ENCODE measurements at regions not wholly inside any gene's neighbourhood (a gene's known extent, or its start where the extent isn't known, plus 50 kb on each side); places are given as distances from the start of the nearest gene placed in this dataset.
A peak's percentile ranks its signal among the peaks of the same experiment; 100 is the strongest.

DNA sequence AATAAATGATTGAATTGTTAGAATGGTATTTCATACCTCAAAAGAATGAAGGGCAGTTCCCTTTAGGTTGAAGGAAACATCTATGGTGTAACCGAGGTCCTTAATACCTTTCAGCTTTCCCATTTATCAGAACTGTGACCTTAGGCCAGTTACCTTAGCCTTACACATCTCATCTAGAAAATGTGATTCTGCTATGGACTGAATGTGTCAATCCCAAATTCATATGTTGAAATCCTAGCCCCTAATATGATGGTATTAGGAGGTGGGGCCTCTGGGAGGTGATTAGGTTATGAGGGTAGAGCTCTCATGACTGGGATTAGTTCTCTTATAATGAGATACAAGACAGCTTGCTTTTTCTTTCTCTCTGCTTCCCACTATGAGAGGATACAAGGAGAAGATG, 441.9 kb downstream of the PLK2 start:
- no peaks in the 10 kb centered on the region for H3K27me3 ChIP-seq (ENCODE audit: insufficient read depth, low read length)
- no peaks in the 10 kb centered on the region for H3K4me1 Mint-ChIP-seq (ENCODE audit: low read depth, unreplicated experiment)
- DNase-seq (ENCODE audit: low read depth): no peak
- H3K79me2 ChIP-seq (ENCODE audit: insufficient read depth, low read length): no peaks in the 10 kb centered on the region
- no peak overlapping the region for H2AFZ ChIP-seq (ENCODE audit: low read depth, low read length)
- FAIRE-seq: no peak
- H4K20me1 ChIP-seq (ENCODE audit: insufficient read depth, low read length): no peaks in the 10 kb centered on the region
- no peak overlapping the region for H3K9ac ChIP-seq (ENCODE audit: low read length)
- H3K4me3 Mint-ChIP-seq (ENCODE audit: unreplicated experiment): no peak overlapping the region
- H3K4me3 ChIP-seq (ENCODE audit: insufficient read depth, low read depth, low read length): no peak overlapping the region
- H3K4me1 ChIP-seq (ENCODE audit: insufficient read depth, low read length): no peaks in the 10 kb centered on the region
- H3K27ac ChIP-seq (ENCODE audit: low read depth, low read length): no peak overlapping the region
- no peaks in the 10 kb centered on the region for H3K36me3 ChIP-seq (ENCODE audit: insufficient read depth, low read length)
- H3K4me2 ChIP-seq (ENCODE audit: low read length): no peak overlapping the region
- H3K27ac Mint-ChIP-seq (ENCODE audit: unreplicated experiment): no peak overlapping the region
- peaks cover 1% of the 10 kb centered on the region for H3K27me3 Mint-ChIP-seq (ENCODE audit: low read depth, unreplicated experiment)
- H3K9me3 Mint-ChIP-seq (ENCODE audit: unreplicated experiment): no peaks in the 10 kb centered on the region
- H3K36me3 Mint-ChIP-seq (ENCODE audit: low read depth, unreplicated experiment): no peaks in the 10 kb centered on the region
- H3K9me3 ChIP-seq (ENCODE audit: insufficient read depth, low read depth, low read length): no peaks in the 10 kb centered on the region
- TF ChIP-seq CTCF (IDR thresholded peaks at IDR 0.05; ENCODE audit: insufficient read depth, low read depth, low read length): no peak

- no peak for TF ChIP-seq EZH2 (IDR thresholded peaks at IDR 0.05; ENCODE audit: insufficient read depth, low read length)
- no peak for TF ChIP-seq CTCF (IDR thresholded peaks at IDR 0.05; ENCODE audit: insufficient read depth, low read depth, low read length)
- H3K4me1 ChIP-seq (ENCODE audit: insufficient read depth, low read length): no peaks in the 10 kb centered on the region
- FAIRE-seq: no peak
- H3K4me3 ChIP-seq (ENCODE audit: insufficient read depth, low read depth, low read length): no peak overlapping the region
- Mint-ChIP-seq H3K36me3 (ENCODE audit: low read depth, unreplicated experiment) (no peaks in the 10 kb centered on the region), H3K4me1 (ENCODE audit: low read depth, unreplicated experiment) (no peaks in the 10 kb centered on the region), H3K27me3 (ENCODE audit: low read depth, unreplicated experiment) (peaks cover 1% of the 10 kb centered on the region), H3K9me3 (ENCODE audit: unreplicated experiment) (no peaks in the 10 kb centered on the region), H3K4me3 (ENCODE audit: unreplicated experiment) (no peak overlapping the region), H3K27ac (ENCODE audit: unreplicated experiment) (no peak overlapping the region)
- no peak overlapping the region for H2AFZ ChIP-seq (ENCODE audit: low read depth, low read length)
- H4K20me1 ChIP-seq (ENCODE audit: insufficient read depth, low read length): no peaks in the 10 kb centered on the region
- no peak overlapping the region for H3K4me2 ChIP-seq (ENCODE audit: low read length)
- H3K27me3 ChIP-seq (ENCODE audit: insufficient read depth, low read length): no peaks in the 10 kb centered on the region
- H3K36me3 ChIP-seq (ENCODE audit: insufficient read depth, low read length): no peaks in the 10 kb centered on the region
- no peak overlapping the region for H3K27ac ChIP-seq (ENCODE audit: low read depth, low read length)
- no peaks in the 10 kb centered on the region for H3K79me2 ChIP-seq (ENCODE audit: insufficient read depth, low read length)
- no peaks in the 10 kb centered on the region for H3K9me3 ChIP-seq (ENCODE audit: insufficient read depth, low read depth, low read length)
- DNase-seq (ENCODE audit: low read depth): no peak
- H3K9ac ChIP-seq (ENCODE audit: low read length): no peak overlapping the region
Measured at GRCh38 chr5:58016877-58017276, 443.0 kb downstream of the PLK2 start.

GRCh38 chr5:58016358-58016757, 443.5 kb downstream of the PLK2 start:
- no peaks in the 10 kb centered on the region for H3K4me1 ChIP-seq (ENCODE audit: insufficient read depth, low read length)
- no peak overlapping the region for H3K4me2 ChIP-seq (ENCODE audit: low read length)
- TF ChIP-seq EZH2 (IDR thresholded peaks at IDR 0.05; ENCODE audit: insufficient read depth, low read length): no peak
- TF ChIP-seq CTCF (IDR thresholded peaks at IDR 0.05; ENCODE audit: insufficient read depth, low read depth, low read length): no peak
- FAIRE-seq (no peak), DNase-seq (ENCODE audit: low read depth) (peak; percentile 55)
- H3K9me3 ChIP-seq (ENCODE audit: insufficient read depth, low read depth, low read length): no peaks in the 10 kb centered on the region
- H3K4me3 ChIP-seq (ENCODE audit: insufficient read depth, low read depth, low read length): no peak overlapping the region
- H3K36me3 ChIP-seq (ENCODE audit: insufficient read depth, low read length): no peaks in the 10 kb centered on the region
- H3K27me3 ChIP-seq (ENCODE audit: insufficient read depth, low read length): no peaks in the 10 kb centered on the region
- Mint-ChIP-seq H3K27me3 (ENCODE audit: low read depth, unreplicated experiment) (peaks cover 1% of the 10 kb centered on the region), H3K4me3 (ENCODE audit: unreplicated experiment) (no peak overlapping the region), H3K27ac (ENCODE audit: unreplicated experiment) (no peak overlapping the region), H3K9me3 (ENCODE audit: unreplicated experiment) (no peaks in the 10 kb centered on the region), H3K4me1 (ENCODE audit: low read depth, unreplicated experiment) (no peaks in the 10 kb centered on the region), H3K36me3 (ENCODE audit: low read depth, unreplicated experiment) (no peaks in the 10 kb centered on the region)
- no peak overlapping the region for H3K9ac ChIP-seq (ENCODE audit: low read length)
- H4K20me1 ChIP-seq (ENCODE audit: insufficient read depth, low read length): no peaks in the 10 kb centered on the region
- no peak overlapping the region for H3K27ac ChIP-seq (ENCODE audit: low read depth, low read length)
- no peaks in the 10 kb centered on the region for H3K79me2 ChIP-seq (ENCODE audit: insufficient read depth, low read length)
- H2AFZ ChIP-seq (ENCODE audit: low read depth, low read length): no peak overlapping the region
